ENCODE measurements at regions not wholly inside any gene's neighbourhood (a gene's known extent, or its start where the extent isn't known, plus 50 kb on each side); places are given as distances from the start of the nearest gene placed in this dataset.

GRCh38 chr6:22736740-22737139 is 167.4 kb downstream of the HDGFL1 start (continued):
- no peak for TF ChIP-seq USF2 (CRISPR knock-in tag; IDR thresholded peaks at IDR 0.05)
- TF ChIP-seq E2F1 (CRISPR knock-in tag; IDR thresholded peaks at IDR 0.05), result no peak
- TF ChIP-seq FOXK1 (CRISPR knock-in tag; IDR thresholded peaks at IDR 0.05), result no peak
- no peak for TF ChIP-seq NFATC4 (CRISPR knock-in tag; IDR thresholded peaks at IDR 0.05)
- TF ChIP-seq ATF2 (CRISPR knock-in tag; IDR thresholded peaks at IDR 0.05; ENCODE audit: borderline replicate concordance, low read depth), result no peak
- no peak for TF ChIP-seq NFE2L1 (CRISPR knock-in tag; IDR thresholded peaks at IDR 0.05)
- no peak for TF ChIP-seq MYBL2 (CRISPR knock-in tag; IDR thresholded peaks at IDR 0.05)
- TF ChIP-seq ATF3 (CRISPR knock-in tag; conservative IDR thresholded peaks at IDR 0.05), result no peak
- no peak for TF ChIP-seq KAT7 (CRISPR knock-in tag; IDR thresholded peaks at IDR 0.05; ENCODE audit: borderline replicate concordance)

GRCh38 chr6:22737331-22737730 is 168.0 kb downstream of the HDGFL1 start:
- Mint-ChIP-seq H3K4me1 (peaks cover 19% of the 10 kb centered on the region), H3K9me3 (peaks cover 9% of the 10 kb centered on the region), H3K27me3 (ENCODE audit: low read depth) (no peaks in the 10 kb centered on the region; the same call in 1 of the 2 replicates), H3K27ac (peak overlapping the region; percentile 60; the same call in 1 of the 2 replicates), H3K36me3 (no peaks in the 10 kb centered on the region), H3K4me3 (no peak overlapping the region)
- CTCF ChIA-PET, result interaction anchor here (0.6 to 2.0 kb wide), 18 partner anchors 10 to 1141 kb away, joined by 3 to 12 read pairs (median 4); no protein-coding TSS in a partner anchor
- ATAC-seq (peak; percentile 92), DNase-seq (ENCODE audit: low spot score) (peak; percentile 67)
- POLR2A ChIA-PET, result interaction anchor here (1.5 kb wide), 1 partner anchor 1144 kb away, joined by 5 read pairs; the partner anchor contains the start of gene SOX4
- no peak for TF ChIP-seq SP1 (CRISPR knock-in tag; conservative IDR thresholded peaks at IDR 0.05)
- peak; percentile 46; the same call in 1 of the 2 replicates for TF ChIP-seq ETV6 (CRISPR knock-in tag; IDR thresholded peaks at IDR 0.05)
- peak; percentile 52 for TF ChIP-seq CTCF (IDR thresholded peaks at IDR 0.05)

GRCh38 chr6:22738194-22738593 is 168.8 kb downstream of the HDGFL1 start:
- H3K27me3 Mint-ChIP-seq (ENCODE audit: low read depth), result no peaks in the 10 kb centered on the region; the same call in 1 of the 2 replicates
- H3K27ac Mint-ChIP-seq, result no peak overlapping the region
- H3K9me3 Mint-ChIP-seq, result peaks cover 9% of the 10 kb centered on the region
- CTCF ChIA-PET, result interaction anchor here (1.0 to 2.0 kb wide), 6 partner anchors 11 to 394 kb away, joined by 3 to 12 read pairs (median 4); no protein-coding TSS in a partner anchor
- ATAC-seq (no peak), DNase-seq (ENCODE audit: low spot score) (no peak)
- TF ChIP-seq ZNF232 (CRISPR knock-in tag; IDR thresholded peaks at IDR 0.05), result no peak
- H3K36me3 Mint-ChIP-seq, result no peaks in the 10 kb centered on the region
- POLR2A ChIA-PET, result no interaction called here
- peaks cover 19% of the 10 kb centered on the region for H3K4me1 Mint-ChIP-seq
- H3K4me3 Mint-ChIP-seq, result no peak overlapping the region

GRCh38 chr6:22747571-22747970 is 178.2 kb downstream of the HDGFL1 start:
- ChIA-PET POLR2A (no interaction called here), CTCF (no interaction called here)
- Mint-ChIP-seq H3K27ac (no peak overlapping the region), H3K27me3 (ENCODE audit: low read depth) (no peaks in the 10 kb centered on the region; the same call in 1 of the 2 replicates), H3K36me3 (no peaks in the 10 kb centered on the region), H3K9me3 (no peaks in the 10 kb centered on the region), H3K4me1 (peaks cover 12% of the 10 kb centered on the region), H3K4me3 (no peak overlapping the region)
- DNase-seq (ENCODE audit: low spot score), result no peak
- no peak for ATAC-seq
- no peak for TF ChIP-seq CDX4 (CRISPR knock-in tag; IDR thresholded peaks at IDR 0.05; ENCODE audit: borderline replicate concordance)
- no peak for TF ChIP-seq ERG (CRISPR knock-in tag; IDR thresholded peaks at IDR 0.05)
- no peak for TF ChIP-seq ZNF425 (CRISPR knock-in tag; conservative IDR thresholded peaks at IDR 0.05)
- no peak for TF ChIP-seq MXD4 (CRISPR knock-in tag; IDR thresholded peaks at IDR 0.05; ENCODE audit: borderline replicate concordance)
- TF ChIP-seq USF1 (CRISPR knock-in tag; IDR thresholded peaks at IDR 0.05), result no peak
- TF ChIP-seq TCF7 (CRISPR knock-in tag; IDR thresholded peaks at IDR 0.05; ENCODE audit: low read depth), result no peak
- no peak for TF ChIP-seq GTF2I (CRISPR knock-in tag; conservative IDR thresholded peaks at IDR 0.05)
